ENCODE measurements at regions not wholly inside any gene's neighbourhood (a gene's known extent, or its start where the extent isn't known, plus 50 kb on each side); places are given as distances from the start of the nearest gene placed in this dataset.
"Not testable (repeated sequence)": the region's sequence is repeated elsewhere in the genome, so short reads cannot be mapped to it uniquely, and the experiment has no call there.

DNA sequence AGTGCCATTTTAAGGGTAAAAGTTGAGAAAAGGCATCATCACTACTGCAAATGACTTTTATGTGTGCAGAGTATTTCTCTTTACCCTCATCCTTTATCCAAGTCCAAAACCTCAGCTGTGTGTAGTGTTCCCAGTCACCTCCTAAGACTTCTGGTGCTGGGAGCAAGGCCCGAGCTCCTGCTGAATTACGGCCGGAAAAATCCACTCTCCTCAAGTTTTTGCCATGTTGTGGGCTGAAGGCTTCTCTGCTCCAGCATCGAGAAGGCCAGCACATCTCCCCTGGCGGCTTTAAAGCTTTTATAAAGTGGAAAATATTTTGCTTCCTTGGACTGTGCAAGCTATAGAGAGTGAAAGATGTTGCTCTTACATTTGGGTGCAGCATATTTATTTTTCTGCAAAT lies 153.2 kb upstream of the THBS2 start:
- H3K4me3 ChIP-seq (ENCODE audit: extremely low read depth, insufficient read depth, low read length, poor library complexity, severe bottlenecking), result no peak overlapping the region
- H3K9me3 ChIP-seq (ENCODE audit: control insufficient read depth, low read length), result peaks cover 11% of the 10 kb centered on the region
- 85 to 86% methylated on average over 4 to 5 of the region's 5 CpGs for WGBS, 2 experiments (ENCODE audit: insufficient coverage in 2 of 2)
- no peaks in the 10 kb centered on the region for H3K4me1 ChIP-seq (ENCODE audit: control insufficient read depth, insufficient read depth, low read length, poor library complexity, severe bottlenecking)
- H3K27ac ChIP-seq (ENCODE audit: low read depth, low read length, severe bottlenecking), result no peak overlapping the region
- no peaks in the 10 kb centered on the region for H3K36me3 ChIP-seq (ENCODE audit: control insufficient read depth, insufficient read depth, low read length)

- H3K36me3 ChIP-seq (ENCODE audit: control insufficient read depth, insufficient read depth, low read length), result no peaks in the 10 kb centered on the region
- H3K27ac ChIP-seq (ENCODE audit: low read depth, low read length, severe bottlenecking), result no peak overlapping the region
- WGBS, 2 experiments (ENCODE audit: insufficient coverage in 2 of 2), result no CpG with 5 or more reads among the region's 2 CpGs
- peaks cover 11% of the 10 kb centered on the region for H3K9me3 ChIP-seq (ENCODE audit: control insufficient read depth, low read length)
- no peak overlapping the region for H3K4me3 ChIP-seq (ENCODE audit: extremely low read depth, insufficient read depth, low read length, poor library complexity, severe bottlenecking)
- H3K4me1 ChIP-seq (ENCODE audit: control insufficient read depth, insufficient read depth, low read length, poor library complexity, severe bottlenecking), result no peaks in the 10 kb centered on the region
These were observed 152.4 kb upstream of the THBS2 start for GRCh38 chr6:169406034-169406433.

DNA sequence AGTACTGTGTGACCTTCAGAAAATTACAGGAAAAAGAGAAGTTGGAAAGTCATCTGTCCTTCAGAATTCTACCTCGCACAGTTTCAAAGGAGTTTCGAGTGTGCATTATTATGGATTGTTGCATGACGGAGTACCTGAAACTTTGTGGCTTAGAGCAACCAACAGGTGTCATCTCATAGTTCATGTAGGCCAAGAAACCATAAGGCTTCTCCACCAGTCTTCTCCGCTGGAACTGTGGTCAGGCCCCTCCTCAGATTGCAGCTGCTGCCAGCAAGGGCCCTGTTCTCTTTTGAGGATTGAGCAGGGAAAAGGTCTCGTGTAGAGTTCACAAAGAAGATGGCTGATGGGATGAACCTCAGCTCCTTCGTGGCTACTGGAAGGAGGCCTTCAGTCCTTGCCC lies 151.2 kb upstream of the THBS2 start:
- Histone ChIP-seq H3K27ac (ENCODE audit: low read depth, low read length, severe bottlenecking) (no peak overlapping the region), H3K36me3 (ENCODE audit: control insufficient read depth, insufficient read depth, low read length) (no peaks in the 10 kb centered on the region), H3K4me3 (ENCODE audit: extremely low read depth, insufficient read depth, low read length, poor library complexity, severe bottlenecking) (no peak overlapping the region), H3K4me1 (ENCODE audit: control insufficient read depth, insufficient read depth, low read length, poor library complexity, severe bottlenecking) (no peaks in the 10 kb centered on the region), H3K9me3 (ENCODE audit: control insufficient read depth, low read length) (peaks cover 5% of the 10 kb centered on the region)
- WGBS, 2 experiments (ENCODE audit: insufficient coverage in 2 of 2), result 92 to 98% methylated on average over 5 to 6 of the region's 6 CpGs

- no peak overlapping the region for H3K27ac ChIP-seq (ENCODE audit: low read depth, low read length, severe bottlenecking)
- 85 to 90% methylated on average over 12 to 14 of the region's 14 CpGs for WGBS, 2 experiments (ENCODE audit: insufficient coverage in 2 of 2)
- H3K4me3 ChIP-seq (ENCODE audit: extremely low read depth, insufficient read depth, low read length, poor library complexity, severe bottlenecking), result no peak overlapping the region
- H3K4me1 ChIP-seq (ENCODE audit: control insufficient read depth, insufficient read depth, low read length, poor library complexity, severe bottlenecking), result no peaks in the 10 kb centered on the region
- H3K9me3 ChIP-seq (ENCODE audit: control insufficient read depth, low read length), result no peaks in the 10 kb centered on the region
- no peaks in the 10 kb centered on the region for H3K36me3 ChIP-seq (ENCODE audit: control insufficient read depth, insufficient read depth, low read length)
These were observed 144.9 kb upstream of the THBS2 start for GRCh38 chr6:169398342-169399105.

DNA sequence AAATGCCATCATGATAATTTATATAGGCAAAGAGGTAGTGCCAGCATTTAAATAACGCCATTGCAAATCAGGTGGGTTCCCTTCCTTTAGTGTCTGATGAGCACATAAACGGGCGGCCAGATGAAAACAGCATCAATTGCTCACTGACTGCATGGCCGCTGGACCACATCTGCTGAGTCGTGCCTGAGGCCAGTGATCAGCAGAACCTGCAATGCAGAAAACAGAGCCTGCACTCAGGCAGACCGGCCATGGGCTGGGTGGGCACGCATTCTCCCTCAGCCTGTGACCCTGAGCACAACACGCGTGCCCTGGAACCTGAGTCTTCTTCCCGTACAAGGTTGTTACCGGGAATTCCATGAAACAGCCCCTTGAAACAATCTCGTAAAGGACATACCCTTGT lies 144.0 kb upstream of the THBS2 start:
- Histone ChIP-seq H3K27ac (ENCODE audit: low read depth, low read length, severe bottlenecking) (no peak overlapping the region), H3K4me1 (ENCODE audit: control insufficient read depth, insufficient read depth, low read length, poor library complexity, severe bottlenecking) (no peaks in the 10 kb centered on the region), H3K9me3 (ENCODE audit: control insufficient read depth, low read length) (peaks cover 2% of the 10 kb centered on the region), H3K36me3 (ENCODE audit: control insufficient read depth, insufficient read depth, low read length) (no peaks in the 10 kb centered on the region), H3K4me3 (ENCODE audit: extremely low read depth, insufficient read depth, low read length, poor library complexity, severe bottlenecking) (no peak overlapping the region)
- 86 to 88% methylated on average over 10 of the region's 12 CpGs for WGBS, 2 experiments (ENCODE audit: insufficient coverage in 2 of 2)

DNA sequence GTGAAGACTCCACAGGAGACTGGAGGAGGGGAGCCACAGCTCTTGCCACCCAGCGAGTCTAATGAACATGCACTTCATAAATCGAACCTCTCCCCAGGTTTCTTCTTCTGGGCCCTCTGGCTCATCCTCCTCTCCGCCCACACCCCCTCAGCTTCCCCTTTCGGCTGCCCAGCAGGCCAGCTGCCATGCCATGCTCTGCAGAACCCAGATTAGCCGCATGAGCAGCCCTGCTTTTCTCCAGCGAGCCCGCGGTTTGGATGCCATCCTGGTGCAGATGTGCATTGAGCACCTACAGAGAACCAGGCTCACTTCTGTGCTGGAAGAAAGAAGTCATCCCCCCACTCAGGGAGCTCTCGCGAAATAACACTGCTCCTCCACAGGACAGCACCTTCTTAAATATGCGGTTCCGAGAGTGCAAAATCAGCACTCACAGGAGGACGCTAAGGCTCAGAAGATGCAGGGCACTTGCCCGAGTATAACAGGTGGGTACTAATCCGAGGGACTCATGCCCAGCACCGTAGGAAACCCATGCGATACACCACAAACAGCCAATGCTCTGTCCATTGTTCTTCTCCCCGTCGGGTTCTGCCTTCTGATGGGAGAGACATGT lies 143.0 kb upstream of the THBS2 start:
- WGBS, 2 experiments (ENCODE audit: insufficient coverage in 2 of 2), result 84 to 92% methylated on average over 17 to 19 of the region's 19 CpGs

DNA sequence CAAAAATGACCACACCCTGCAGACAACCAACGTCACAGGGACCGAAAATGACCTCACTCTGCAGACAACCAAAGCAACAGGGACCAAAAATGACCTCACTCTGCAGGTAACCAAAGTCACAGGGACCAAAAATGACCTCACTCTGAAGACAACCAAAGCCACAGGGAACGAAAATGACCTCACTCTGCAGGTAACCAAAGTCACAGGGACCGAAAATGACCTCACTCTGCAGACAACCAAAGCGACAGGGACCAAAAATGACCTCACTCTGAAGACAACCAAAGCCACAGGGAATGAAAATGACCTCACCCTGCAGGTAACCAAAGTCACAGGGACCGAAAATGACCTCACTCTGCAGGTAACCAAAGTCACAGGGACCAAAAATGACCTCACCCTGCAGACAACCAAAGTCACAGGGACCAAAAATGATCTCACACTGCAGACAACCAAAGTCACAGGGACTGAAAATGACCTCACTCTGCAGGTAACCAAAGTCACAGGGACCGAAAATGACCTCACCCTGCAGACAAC lies 142.4 kb upstream of the THBS2 start:
- not testable (repeated sequence) for H3K27ac ChIP-seq (ENCODE audit: low read depth, low read length, severe bottlenecking); H3K4me1 ChIP-seq (ENCODE audit: control insufficient read depth, insufficient read depth, low read length, poor library complexity, severe bottlenecking); H3K36me3 ChIP-seq (ENCODE audit: control insufficient read depth, insufficient read depth, low read length); H3K4me3 ChIP-seq (ENCODE audit: extremely low read depth, insufficient read depth, low read length, poor library complexity, severe bottlenecking)
- WGBS, 2 experiments (ENCODE audit: insufficient coverage in 2 of 2), result 62 to 77% methylated on average over 4 to 6 of the region's 7 CpGs
- peaks cover 15% of the 10 kb centered on the region for H3K9me3 ChIP-seq (ENCODE audit: control insufficient read depth, low read length)

More for the DNA sequence above, 143.0 kb upstream of the THBS2 start:
- H3K9me3 ChIP-seq (ENCODE audit: control insufficient read depth, low read length), result peaks cover 10% of the 10 kb centered on the region
- H3K4me3 ChIP-seq (ENCODE audit: extremely low read depth, insufficient read depth, low read length, poor library complexity, severe bottlenecking), result no peak overlapping the region
- no peaks in the 10 kb centered on the region for H3K36me3 ChIP-seq (ENCODE audit: control insufficient read depth, insufficient read depth, low read length)
- no peak overlapping the region for H3K27ac ChIP-seq (ENCODE audit: low read depth, low read length, severe bottlenecking)
- no peaks in the 10 kb centered on the region for H3K4me1 ChIP-seq (ENCODE audit: control insufficient read depth, insufficient read depth, low read length, poor library complexity, severe bottlenecking)

GRCh38 chr6:169395080-169395805 lies 141.6 kb upstream of the THBS2 start:
- no peak overlapping the region for H3K4me3 ChIP-seq (ENCODE audit: extremely low read depth, insufficient read depth, low read length, poor library complexity, severe bottlenecking)
- no peaks in the 10 kb centered on the region for H3K4me1 ChIP-seq (ENCODE audit: control insufficient read depth, insufficient read depth, low read length, poor library complexity, severe bottlenecking)
- H3K36me3 ChIP-seq (ENCODE audit: control insufficient read depth, insufficient read depth, low read length), result no peaks in the 10 kb centered on the region
- H3K9me3 ChIP-seq (ENCODE audit: control insufficient read depth, low read length), result peaks cover 22% of the 10 kb centered on the region
- WGBS, 2 experiments (ENCODE audit: insufficient coverage in 2 of 2), result 89 to 92% methylated on average over 3 to 4 of the region's 7 CpGs
- H3K27ac ChIP-seq (ENCODE audit: low read depth, low read length, severe bottlenecking), result no peak overlapping the region

DNA sequence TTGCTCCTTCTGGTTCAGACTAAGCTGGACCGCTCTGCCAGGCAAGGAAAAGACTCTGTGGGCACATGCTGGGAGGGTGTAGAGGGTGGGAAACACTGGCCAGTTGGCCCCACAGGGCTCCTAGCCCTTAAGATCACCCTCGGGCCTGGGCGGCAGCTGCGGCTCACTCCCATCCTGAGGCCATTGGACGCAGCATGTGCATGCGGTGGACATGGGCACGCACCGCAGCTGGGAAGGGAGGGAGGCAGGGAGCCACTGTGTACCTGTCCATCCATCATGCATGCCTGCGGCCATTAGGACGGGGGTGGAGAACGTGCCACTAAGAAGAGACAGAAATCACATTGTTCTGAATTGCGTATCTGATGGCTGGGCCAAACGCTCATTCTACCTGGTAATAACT lies 140.1 kb upstream of the THBS2 start:
- 91 to 94% methylated on average over 10 to 13 of the region's 13 CpGs for WGBS, 2 experiments (ENCODE audit: insufficient coverage in 2 of 2)
- Histone ChIP-seq H3K9me3 (ENCODE audit: control insufficient read depth, low read length) (peaks cover 29% of the 10 kb centered on the region), H3K36me3 (ENCODE audit: control insufficient read depth, insufficient read depth, low read length) (no peaks in the 10 kb centered on the region), H3K4me1 (ENCODE audit: control insufficient read depth, insufficient read depth, low read length, poor library complexity, severe bottlenecking) (no peaks in the 10 kb centered on the region), H3K27ac (ENCODE audit: low read depth, low read length, severe bottlenecking) (no peak overlapping the region), H3K4me3 (ENCODE audit: extremely low read depth, insufficient read depth, low read length, poor library complexity, severe bottlenecking) (no peak overlapping the region)

DNA sequence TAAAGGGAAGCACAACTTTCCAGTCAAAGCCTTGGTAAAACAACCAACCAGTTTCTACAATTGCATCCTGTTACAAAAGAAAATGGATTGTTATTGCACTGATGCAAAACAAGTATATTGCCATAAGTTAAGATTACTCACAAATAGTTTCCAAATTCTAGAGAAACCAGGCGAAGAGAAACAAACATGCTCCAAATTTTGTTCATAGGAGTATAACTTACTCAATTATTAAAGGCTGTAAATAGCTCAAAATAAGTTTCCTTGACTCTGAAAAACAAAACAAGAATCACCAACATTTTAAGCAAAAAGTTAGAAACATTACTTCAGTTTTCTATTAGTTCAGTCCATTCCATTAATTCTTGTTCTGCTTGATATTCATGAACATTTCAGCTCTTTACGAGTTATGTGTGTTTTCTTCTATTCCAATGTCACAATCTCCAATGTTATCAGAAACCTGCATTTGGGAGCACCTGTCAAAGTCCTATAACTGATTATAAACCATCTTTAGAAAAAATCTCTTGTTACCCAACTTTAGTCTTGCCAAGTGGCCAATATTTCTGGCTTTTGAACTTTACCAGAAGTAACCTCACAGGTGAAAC lies 137.9 kb upstream of the THBS2 start:
- WGBS, 2 experiments (ENCODE audit: insufficient coverage in 2 of 2), result 80 to 100% methylated on average over 1 of the region's 2 CpGs
- H3K36me3 ChIP-seq (ENCODE audit: control insufficient read depth, insufficient read depth, low read length), result no peaks in the 10 kb centered on the region
- H3K9me3 ChIP-seq (ENCODE audit: control insufficient read depth, low read length), result peaks cover 29% of the 10 kb centered on the region
- H3K4me3 ChIP-seq (ENCODE audit: extremely low read depth, insufficient read depth, low read length, poor library complexity, severe bottlenecking), result no peak overlapping the region
- H3K4me1 ChIP-seq (ENCODE audit: control insufficient read depth, insufficient read depth, low read length, poor library complexity, severe bottlenecking), result no peaks in the 10 kb centered on the region
- H3K27ac ChIP-seq (ENCODE audit: low read depth, low read length, severe bottlenecking), result no peak overlapping the region
